Activated B cell treated with CpG ODN at 0.5 μM for 24 hours (primary cell): ENCODE measurements at regions not wholly inside any gene's neighbourhood (a gene's known extent, or its start where the extent isn't known, plus 50 kb on each side); places are given as distances from the start of the nearest gene placed in this dataset.

ENCODE experiments used
- ATAC-seq: fragments of 200-7000 bp; cut with Tn5 transposase; one replicate; pipeline ENCODE4 v1.10.0; 2021; ENCODE audit warnings: low read depth, mild to moderate bottlenecking, moderate library complexity
- CTCF ChIA-PET: fragments of 350-600 bp; sonication (Branson Sonifier 250); formaldehyde crosslinking; loops from one replicate; lab custom pipeline; 2021; ENCODE audit warnings: antibody characterized with exemption; lab: Charles Lee
- POLR2A ChIA-PET: fragments of 350-600 bp; sonication (Branson Sonifier 250); formaldehyde crosslinking; loops from one replicate; lab custom pipeline; 2021; ENCODE audit warnings: antibody characterized with exemption; lab: Charles Lee
- DNase-seq: peaks from one replicate; pipeline ENCODE4 v3.0.0; 2022
- H3K27ac Mint-ChIP-seq: one replicate; pipeline ENCODE4 v1.8.0; 2020; ENCODE audit warnings: mixed read lengths
- H3K27me3 Mint-ChIP-seq: one replicate; pipeline ENCODE4 v1.8.0; 2021; ENCODE audit warnings: mixed read lengths
- H3K36me3 Mint-ChIP-seq: one replicate; pipeline ENCODE4 v1.8.0; 2021; ENCODE audit warnings: low read depth, mixed read lengths
- H3K4me1 Mint-ChIP-seq: one replicate; pipeline ENCODE4 v1.8.0; 2021; ENCODE audit warnings: mixed read lengths
- H3K4me3 Mint-ChIP-seq: one replicate; pipeline ENCODE4 v1.8.0; 2020; ENCODE audit warnings: mild to moderate bottlenecking, mixed read lengths
- H3K9me3 Mint-ChIP-seq: one replicate; pipeline ENCODE4 v1.8.0; 2020; ENCODE audit warnings: mixed read lengths
- intact Hi-C: fragments of 100-400 bp; cut with micrococcal nuclease; formaldehyde crosslinking; loops from one replicate; pipeline ENCODE4 v1.15.1; 2024
- TF ChIP-seq, protein P1 (sequence below): fragments of 200-600 bp; IDR thresholded peaks from one replicate; pipeline ENCODE4 v1.8.0; 2022; ENCODE audit warnings: antibody characterized with exemption, mild to moderate bottlenecking

DNA sequence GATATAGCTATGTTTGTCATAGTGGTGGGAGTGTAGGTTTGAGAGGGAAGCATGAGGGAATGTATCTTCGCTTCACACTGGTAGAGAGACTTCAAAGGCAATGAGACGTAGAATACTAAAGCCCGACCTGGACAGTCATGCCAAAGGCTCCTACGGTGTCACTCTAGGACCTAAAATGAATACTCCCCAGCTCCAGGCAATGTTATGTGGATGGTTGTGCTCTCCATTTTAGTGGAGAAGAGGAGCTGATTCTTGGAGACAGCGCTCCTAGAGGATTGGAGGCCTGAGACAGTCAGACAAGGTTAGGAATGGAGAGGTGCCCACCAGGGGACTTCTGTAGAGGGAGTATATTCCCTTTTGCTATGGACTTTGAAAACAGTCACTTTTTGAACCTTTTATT lies 260.1 kb downstream of the MEX3B start:
- ATAC-seq (no peak), DNase-seq (no peak)
- no peaks in the 10 kb centered on the region for H3K4me1 Mint-ChIP-seq
- H3K27me3 Mint-ChIP-seq: peaks cover 8% of the 10 kb centered on the region
- H3K27ac Mint-ChIP-seq: no peak overlapping the region
- TF ChIP-seq, protein P1, sequence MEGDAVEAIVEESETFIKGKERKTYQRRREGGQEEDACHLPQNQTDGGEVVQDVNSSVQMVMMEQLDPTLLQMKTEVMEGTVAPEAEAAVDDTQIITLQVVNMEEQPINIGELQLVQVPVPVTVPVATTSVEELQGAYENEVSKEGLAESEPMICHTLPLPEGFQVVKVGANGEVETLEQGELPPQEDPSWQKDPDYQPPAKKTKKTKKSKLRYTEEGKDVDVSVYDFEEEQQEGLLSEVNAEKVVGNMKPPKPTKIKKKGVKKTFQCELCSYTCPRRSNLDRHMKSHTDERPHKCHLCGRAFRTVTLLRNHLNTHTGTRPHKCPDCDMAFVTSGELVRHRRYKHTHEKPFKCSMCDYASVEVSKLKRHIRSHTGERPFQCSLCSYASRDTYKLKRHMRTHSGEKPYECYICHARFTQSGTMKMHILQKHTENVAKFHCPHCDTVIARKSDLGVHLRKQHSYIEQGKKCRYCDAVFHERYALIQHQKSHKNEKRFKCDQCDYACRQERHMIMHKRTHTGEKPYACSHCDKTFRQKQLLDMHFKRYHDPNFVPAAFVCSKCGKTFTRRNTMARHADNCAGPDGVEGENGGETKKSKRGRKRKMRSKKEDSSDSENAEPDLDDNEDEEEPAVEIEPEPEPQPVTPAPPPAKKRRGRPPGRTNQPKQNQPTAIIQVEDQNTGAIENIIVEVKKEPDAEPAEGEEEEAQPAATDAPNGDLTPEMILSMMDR: no peak
- no peaks in the 10 kb centered on the region for H3K36me3 Mint-ChIP-seq
- H3K9me3 Mint-ChIP-seq: no peaks in the 10 kb centered on the region
- no peak overlapping the region for H3K4me3 Mint-ChIP-seq
- POLR2A ChIA-PET: no interaction called here
- intact Hi-C loops: no loop called here
- CTCF ChIA-PET: no interaction called here

DNA sequence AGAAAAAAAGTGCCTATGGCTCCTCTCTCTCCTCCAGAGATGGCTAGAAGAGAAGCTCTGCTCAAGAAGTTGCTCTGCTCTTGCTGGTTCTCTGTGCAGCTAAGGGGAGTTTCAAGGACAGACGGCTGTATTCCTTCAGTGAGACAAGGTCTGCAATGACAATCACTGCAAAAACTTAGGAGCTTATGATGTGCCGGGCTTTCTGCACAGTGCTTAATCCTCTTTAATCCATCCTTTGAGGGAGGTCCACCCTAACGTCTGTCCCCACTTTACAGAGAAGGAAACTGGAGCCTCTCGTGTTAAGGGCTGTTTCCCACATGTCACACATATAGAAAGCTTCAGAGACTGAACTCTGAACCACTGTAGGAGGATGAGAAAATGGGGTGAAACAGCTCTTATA lies 260.6 kb downstream of the MEX3B start:
- H3K27ac Mint-ChIP-seq: no peak overlapping the region
- intact Hi-C loops: no loop called here
- no peaks in the 10 kb centered on the region for H3K9me3 Mint-ChIP-seq
- H3K27me3 Mint-ChIP-seq: peaks cover 9% of the 10 kb centered on the region
- ChIA-PET POLR2A (no interaction called here), CTCF (no interaction called here)
- DNase-seq (no peak), ATAC-seq (no peak)
- H3K36me3 Mint-ChIP-seq: no peaks in the 10 kb centered on the region
- no peak overlapping the region for H3K4me3 Mint-ChIP-seq
- TF ChIP-seq, protein P1: no peak
- no peaks in the 10 kb centered on the region for H3K4me1 Mint-ChIP-seq

- ATAC-seq (no peak), DNase-seq (no peak)
- POLR2A ChIA-PET: no interaction called here
- no peaks in the 10 kb centered on the region for H3K9me3 Mint-ChIP-seq
- no peaks in the 10 kb centered on the region for H3K36me3 Mint-ChIP-seq
- H3K27me3 Mint-ChIP-seq: peaks cover 9% of the 10 kb centered on the region
- no peaks in the 10 kb centered on the region for H3K4me1 Mint-ChIP-seq
- intact Hi-C loops: no loop called here
- TF ChIP-seq, protein P1: no peak
- no peak overlapping the region for H3K27ac Mint-ChIP-seq
- CTCF ChIA-PET: no interaction called here
- H3K4me3 Mint-ChIP-seq: no peak overlapping the region
These were observed 261.1 kb downstream of the MEX3B start for GRCh38 chr15:81784751-81785150.

GRCh38 chr15:81783586-81783985 lies 262.2 kb downstream of the MEX3B start:
- H3K27me3 Mint-ChIP-seq: peaks cover 9% of the 10 kb centered on the region
- TF ChIP-seq, protein P1: no peak
- DNase-seq (no peak), ATAC-seq (no peak)
- POLR2A ChIA-PET: no interaction called here
- no peaks in the 10 kb centered on the region for H3K36me3 Mint-ChIP-seq
- H3K4me1 Mint-ChIP-seq: no peaks in the 10 kb centered on the region
- no peaks in the 10 kb centered on the region for H3K9me3 Mint-ChIP-seq
- no peak overlapping the region for H3K27ac Mint-ChIP-seq
- CTCF ChIA-PET: no interaction called here
- no peak overlapping the region for H3K4me3 Mint-ChIP-seq
- intact Hi-C loops: no loop called here

- Mint-ChIP-seq H3K27me3 (peaks cover 9% of the 10 kb centered on the region), H3K9me3 (no peaks in the 10 kb centered on the region), H3K4me3 (no peak overlapping the region), H3K27ac (no peak overlapping the region), H3K4me1 (no peaks in the 10 kb centered on the region), H3K36me3 (no peaks in the 10 kb centered on the region)
- no peak for DNase-seq
- no peak for ATAC-seq
- TF ChIP-seq, protein P1: no peak
- intact Hi-C loops: no loop called here
- ChIA-PET CTCF (no interaction called here), POLR2A (no interaction called here)
These were observed 262.7 kb downstream of the MEX3B start for GRCh38 chr15:81783076-81783475.
